DOHH2 (cell line): ENCODE measurements at regions not wholly inside any gene's neighbourhood (a gene's known extent, or its start where the extent isn't known, plus 50 kb on each side); places are given as distances from the start of the nearest gene placed in this dataset.

ENCODE experiments used
- H3F3A ChIP-seq: fragments of 200-600 bp; sonication (generic), shearing (Covaris generic); 2 replicates; pipeline ENCODE4 v1.6.0; 2016; ENCODE audit warnings: antibody characterized with exemption, mild to moderate bottlenecking; ENCODE audit not compliant: control insufficient read depth, insufficient read depth
- H3K27ac ChIP-seq: fragments of 200-600 bp; sonication (generic); 2 replicates; pipeline ENCODE4 v1.5.1; 2014; ENCODE audit warnings: low read depth, mild to moderate bottlenecking, low read length, moderate library complexity
- H3K27me3 ChIP-seq: fragments of 200-600 bp; sonication (generic); 2 replicates; pipeline ENCODE4 v1.6.1; 2014; ENCODE audit warnings: mild to moderate bottlenecking, low read length, mixed read lengths; ENCODE audit not compliant: control insufficient read depth
- H3K36me3 ChIP-seq: fragments of 200-600 bp; sonication (generic); 2 replicates; pipeline ENCODE4 v1.6.1; 2014; ENCODE audit warnings: mild to moderate bottlenecking, low read length, moderate library complexity, mixed read lengths; ENCODE audit not compliant: control insufficient read depth
- H3K4me1 ChIP-seq: fragments of 200-600 bp; sonication (generic); 2 replicates; pipeline ENCODE4 v1.6.1; 2014; ENCODE audit warnings: mild to moderate bottlenecking, low read length, mixed read lengths; ENCODE audit not compliant: control insufficient read depth
- H3K4me2 ChIP-seq: fragments of 200-600 bp; sonication (generic); 2 replicates; pipeline ENCODE4 v1.6.0; 2014; ENCODE audit warnings: mild to moderate bottlenecking, low read length, moderate library complexity
- H3K4me3 ChIP-seq: fragments of 200-600 bp; sonication (generic); 2 replicates; pipeline ENCODE4 v1.5.1; 2014; ENCODE audit warnings: mild to moderate bottlenecking, low read length, mixed read lengths
- H3K79me2 ChIP-seq: fragments of 200-600 bp; sonication (generic); 2 replicates; pipeline ENCODE4 v1.6.1; 2014; ENCODE audit warnings: mild to moderate bottlenecking, low read length, mixed read lengths; ENCODE audit not compliant: control insufficient read depth
- H3K9me2 ChIP-seq: fragments of 200-600 bp; sonication (generic); replicated peaks from 2 replicates; pipeline ENCODE4 v1.6.1; 2014; ENCODE audit warnings: mild to moderate bottlenecking, low read length, mixed read lengths; ENCODE audit not compliant: control insufficient read depth
- H3K9me3 ChIP-seq: fragments of 200-600 bp; sonication (generic); 2 replicates; pipeline ENCODE4 v1.6.1; 2014; ENCODE audit warnings: antibody characterized with exemption, low read length, mixed read lengths; ENCODE audit not compliant: control insufficient read depth, insufficient read depth
- H4K20me1 ChIP-seq: fragments of 200-600 bp; sonication (generic); 2 replicates; pipeline ENCODE4 v1.6.0; 2014; ENCODE audit warnings: low read depth, mild to moderate bottlenecking, antibody characterized with exemption, low read length, moderate library complexity; ENCODE audit not compliant: control insufficient read depth, insufficient read depth
- EZH2phosphoT487 ChIP-seq: fragments of 200-600 bp; sonication (generic); IDR thresholded peaks from 2 replicates; pipeline ENCODE4 v1.6.1; 2017; ENCODE audit warnings: borderline replicate concordance, mild to moderate bottlenecking, antibody characterized with exemption, low read length, moderate library complexity, mixed read lengths
- TF ChIP-seq, protein P1 (sequence below): fragments of 200-600 bp; sonication (generic); IDR thresholded peaks from one replicate; pipeline ENCODE4 v1.5.1; 2014; ENCODE audit warnings: antibody characterized with exemption, mild to moderate bottlenecking, low read depth, low read length; ENCODE audit not compliant: poor library complexity, severe bottlenecking

DNA sequence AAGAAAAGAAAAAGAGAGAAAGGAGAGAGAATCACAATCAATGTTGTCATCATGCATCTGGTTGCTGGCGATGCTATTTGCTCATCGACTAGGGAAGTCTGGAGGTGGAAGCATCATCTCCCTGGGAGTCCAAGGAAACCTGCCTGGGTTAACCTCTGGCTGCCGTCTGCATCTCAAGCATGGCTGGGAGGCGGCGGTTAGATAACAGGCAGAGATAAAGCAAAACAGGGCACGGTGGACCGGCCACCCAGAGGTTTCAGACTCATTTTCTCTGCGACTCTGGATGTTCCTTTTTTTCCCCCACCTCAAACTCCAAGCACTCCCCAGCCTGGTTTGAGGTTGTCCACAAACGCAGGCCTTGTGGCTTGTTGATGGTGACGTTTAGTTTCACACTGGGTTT lies 161.2 kb downstream of the ENGASE start:
- H3K79me2 ChIP-seq: no peaks in the 10 kb centered on the region
- H3F3A ChIP-seq: no peaks in the 10 kb centered on the region
- no peaks in the 10 kb centered on the region for H3K36me3 ChIP-seq
- TF ChIP-seq, protein P1, sequence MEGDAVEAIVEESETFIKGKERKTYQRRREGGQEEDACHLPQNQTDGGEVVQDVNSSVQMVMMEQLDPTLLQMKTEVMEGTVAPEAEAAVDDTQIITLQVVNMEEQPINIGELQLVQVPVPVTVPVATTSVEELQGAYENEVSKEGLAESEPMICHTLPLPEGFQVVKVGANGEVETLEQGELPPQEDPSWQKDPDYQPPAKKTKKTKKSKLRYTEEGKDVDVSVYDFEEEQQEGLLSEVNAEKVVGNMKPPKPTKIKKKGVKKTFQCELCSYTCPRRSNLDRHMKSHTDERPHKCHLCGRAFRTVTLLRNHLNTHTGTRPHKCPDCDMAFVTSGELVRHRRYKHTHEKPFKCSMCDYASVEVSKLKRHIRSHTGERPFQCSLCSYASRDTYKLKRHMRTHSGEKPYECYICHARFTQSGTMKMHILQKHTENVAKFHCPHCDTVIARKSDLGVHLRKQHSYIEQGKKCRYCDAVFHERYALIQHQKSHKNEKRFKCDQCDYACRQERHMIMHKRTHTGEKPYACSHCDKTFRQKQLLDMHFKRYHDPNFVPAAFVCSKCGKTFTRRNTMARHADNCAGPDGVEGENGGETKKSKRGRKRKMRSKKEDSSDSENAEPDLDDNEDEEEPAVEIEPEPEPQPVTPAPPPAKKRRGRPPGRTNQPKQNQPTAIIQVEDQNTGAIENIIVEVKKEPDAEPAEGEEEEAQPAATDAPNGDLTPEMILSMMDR: no peak
- no peak overlapping the region for H3K27ac ChIP-seq
- H3K27me3 ChIP-seq: no peaks in the 10 kb centered on the region
- H4K20me1 ChIP-seq: no peaks in the 10 kb centered on the region
- H3K4me1 ChIP-seq: no peaks in the 10 kb centered on the region
- no peak overlapping the region for H3K4me2 ChIP-seq
- no peaks in the 10 kb centered on the region for H3K9me2 ChIP-seq
- H3K4me3 ChIP-seq: no peak overlapping the region
- H3K9me3 ChIP-seq: no peaks in the 10 kb centered on the region

DNA sequence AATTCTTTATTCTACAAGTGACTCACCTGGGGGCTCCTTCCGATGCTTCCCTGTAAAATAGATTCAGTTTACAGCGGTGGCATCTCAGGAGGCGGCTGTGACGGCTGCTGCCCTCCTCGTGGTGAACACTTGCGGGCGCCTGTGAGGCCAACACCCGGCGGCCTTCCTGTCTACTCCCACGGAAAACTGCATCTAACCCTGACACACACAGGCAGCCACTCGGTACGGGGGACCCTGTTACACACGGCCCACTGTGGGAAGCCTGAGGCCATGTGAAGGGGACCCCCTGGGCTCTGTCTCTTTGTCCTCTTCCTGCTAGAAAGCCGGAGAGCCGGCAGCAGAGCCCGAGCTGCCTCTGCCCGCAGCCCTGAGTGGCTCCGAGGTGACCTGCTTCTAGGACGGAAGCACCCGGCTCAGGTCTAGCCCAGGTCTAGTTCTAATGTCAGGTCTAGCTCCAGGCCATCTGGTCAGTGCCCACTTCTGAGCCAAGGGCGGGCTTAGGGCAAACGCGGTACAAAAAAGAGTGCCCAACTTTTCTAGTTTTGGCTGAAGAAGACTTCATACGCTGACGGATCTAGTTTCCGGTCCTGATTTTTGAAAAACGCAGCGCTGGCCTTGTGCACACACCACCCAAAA lies 159.4 kb downstream of the ENGASE start:
- H3K27ac ChIP-seq: no peak overlapping the region
- no peaks in the 10 kb centered on the region for H3K4me1 ChIP-seq
- no peaks in the 10 kb centered on the region for H3K79me2 ChIP-seq
- H3K4me3 ChIP-seq: no peak overlapping the region
- TF ChIP-seq, protein P1: no peak
- TF ChIP-seq EZH2phosphoT487: no peak
- H3K9me2 ChIP-seq: no peaks in the 10 kb centered on the region
- no peak overlapping the region for H3K4me2 ChIP-seq
- H3K9me3 ChIP-seq: no peaks in the 10 kb centered on the region
- H3K27me3 ChIP-seq: no peaks in the 10 kb centered on the region
- no peaks in the 10 kb centered on the region for H3K36me3 ChIP-seq
- no peaks in the 10 kb centered on the region for H4K20me1 ChIP-seq
- H3F3A ChIP-seq: no peaks in the 10 kb centered on the region

DNA sequence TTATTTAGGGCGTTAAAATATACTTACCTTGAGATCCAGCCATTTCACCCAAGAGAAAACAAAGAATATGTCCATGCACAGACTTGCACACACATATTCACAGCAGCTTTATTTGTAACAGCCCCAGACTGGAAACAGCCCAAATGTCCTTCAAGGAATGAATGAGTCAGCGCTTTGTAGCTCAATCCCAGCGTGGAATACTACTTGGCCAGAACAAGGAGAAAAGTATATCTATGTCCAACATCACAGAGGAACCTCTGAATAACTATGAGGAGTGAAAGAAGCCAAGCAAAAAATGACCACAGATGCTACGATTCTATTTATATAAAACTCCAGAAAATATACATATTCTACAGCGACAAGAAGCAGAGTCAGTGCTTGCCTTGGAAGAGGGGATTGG lies 158.3 kb downstream of the ENGASE start:
- H3K4me1 ChIP-seq: no peaks in the 10 kb centered on the region
- no peaks in the 10 kb centered on the region for H3K9me3 ChIP-seq

More for the DNA sequence above, 158.3 kb downstream of the ENGASE start:
- Histone ChIP-seq H3K27me3 (no peaks in the 10 kb centered on the region), H4K20me1 (no peaks in the 10 kb centered on the region), H3K36me3 (no peaks in the 10 kb centered on the region), H3K79me2 (no peaks in the 10 kb centered on the region), H3K27ac (no peak overlapping the region), H3K4me2 (no peak overlapping the region), H3K4me3 (no peak overlapping the region), H3K9me2 (no peaks in the 10 kb centered on the region), H3F3A (no peaks in the 10 kb centered on the region)
- TF ChIP-seq, protein P1: no peak
- TF ChIP-seq EZH2phosphoT487: no peak
